ENCODE measurements at regions not wholly inside any gene's neighbourhood (a gene's known extent, or its start where the extent isn't known, plus 50 kb on each side); places are given as distances from the start of the nearest gene placed in this dataset.
"Not testable (repeated sequence)": the region's sequence is repeated elsewhere in the genome, so short reads cannot be mapped to it uniquely, and the experiment has no call there.

GRCh38 chr1:149691399-149691798 is 91.1 kb upstream of the FCGR1A start:
- intact Hi-C loops (cut with DNase I); ATAC-seq; DNase-seq (ENCODE audit: low spot score): not testable (repeated sequence)

GRCh38 chr1:149692804-149693539 is 89.5 kb upstream of the FCGR1A start:
- DNase-seq (ENCODE audit: low spot score); intact Hi-C loops (cut with DNase I); ATAC-seq: not testable (repeated sequence)

- intact Hi-C loops (cut with DNase I); ATAC-seq; DNase-seq (ENCODE audit: low spot score): not testable (repeated sequence)
Measured at GRCh38 chr1:149695066-149695465, 87.4 kb upstream of the FCGR1A start.

GRCh38 chr1:149700220-149700619 is 82.3 kb upstream of the FCGR1A start:
- ATAC-seq; DNase-seq (ENCODE audit: low spot score); intact Hi-C loops (cut with DNase I): not testable (repeated sequence)

- intact Hi-C loops (cut with DNase I); ATAC-seq; DNase-seq (ENCODE audit: low spot score): not testable (repeated sequence)
Measured at GRCh38 chr1:149700677-149701567, 81.6 kb upstream of the FCGR1A start.

- peak; percentile 92 for ATAC-seq
- peak; percentile 76 for DNase-seq (ENCODE audit: low spot score)
- intact Hi-C loops (cut with DNase I): not testable (repeated sequence)
Measured at GRCh38 chr1:149708192-149708853, 74.2 kb upstream of the FCGR1A start.

GRCh38 chr1:149711651-149712050 is 70.8 kb upstream of the FCGR1A start:
- ATAC-seq: peak; percentile 85
- intact Hi-C loops (cut with DNase I); DNase-seq (ENCODE audit: low spot score): not testable (repeated sequence)

GRCh38 chr1:149712154-149712927 is 70.2 kb upstream of the FCGR1A start:
- DNase-seq (ENCODE audit: low spot score) (peak; percentile 58), ATAC-seq (peak; percentile 81)
- intact Hi-C loops (cut with DNase I): not testable (repeated sequence)

- intact Hi-C loops (cut with DNase I); DNase-seq (ENCODE audit: low spot score): not testable (repeated sequence)
- peak; percentile 10 for ATAC-seq
Measured at GRCh38 chr1:149713513-149713912, 69.0 kb upstream of the FCGR1A start.

GRCh38 chr1:149713952-149714351 is 68.5 kb upstream of the FCGR1A start:
- DNase-seq (ENCODE audit: low spot score); intact Hi-C loops (cut with DNase I): not testable (repeated sequence)
- peak; percentile 33 for ATAC-seq

- intact Hi-C loops (cut with DNase I); ATAC-seq: not testable (repeated sequence)
Measured at GRCh38 chr1:149724618-149725302, 57.7 kb upstream of the FCGR1A start.

GRCh38 chr1:149726688-149727087 is 55.8 kb upstream of the FCGR1A start:
- intact Hi-C loops (cut with DNase I); DNase-seq (ENCODE audit: low spot score); ATAC-seq: not testable (repeated sequence)

More at GRCh38 chr1:149724618-149725302, 57.7 kb upstream of the FCGR1A start:
- not testable (repeated sequence) for DNase-seq (ENCODE audit: low spot score)

GRCh38 chr1:149728598-149728997 is 53.9 kb upstream of the FCGR1A start:
- ATAC-seq; intact Hi-C loops (cut with DNase I): not testable (repeated sequence)

More at GRCh38 chr1:149728598-149728997, 53.9 kb upstream of the FCGR1A start:
- not testable (repeated sequence) for DNase-seq (ENCODE audit: low spot score)

Measured in sciatic nerve (tissue), 2 donors.